Loucy (cell line): ENCODE measurements at regions not wholly inside any gene's neighbourhood (a gene's known extent, or its start where the extent isn't known, plus 50 kb on each side); places are given as distances from the start of the nearest gene placed in this dataset.

Experiments used
- H2AFZ ChIP-seq: fragments of 200-600 bp; sonication (generic); 2 replicates; pipeline ENCODE4 v1.6.0; 2016; ENCODE audit warnings: antibody characterized with exemption, mild to moderate bottlenecking, low read length, moderate library complexity
- H3F3A ChIP-seq: fragments of 200-600 bp; 2 replicates; pipeline ENCODE4 v1.6.0; 2016; ENCODE audit warnings: antibody characterized with exemption, low read depth, mild to moderate bottlenecking
- H3K27me3 ChIP-seq: fragments of 200-600 bp; sonication (generic); 2 replicates; pipeline ENCODE4 v1.6.1; 2014; ENCODE audit warnings: low read length, mild to moderate bottlenecking; ENCODE audit not compliant: insufficient read depth, poor library complexity, severe bottlenecking
- H3K36me3 ChIP-seq: fragments of 200-600 bp; sonication (generic); 2 replicates; pipeline ENCODE4 v1.6.1; 2016; ENCODE audit warnings: low read length; ENCODE audit not compliant: insufficient read depth
- H3K4me1 ChIP-seq: fragments of 200-600 bp; sonication (generic); 2 replicates; pipeline ENCODE4 v1.5.1; 2014; ENCODE audit warnings: low read length, mild to moderate bottlenecking; ENCODE audit not compliant: insufficient read depth, poor library complexity, severe bottlenecking
- H3K4me2 ChIP-seq: fragments of 200-600 bp; sonication (generic); 2 replicates; pipeline ENCODE4 v1.6.0; 2014; ENCODE audit warnings: antibody characterized with exemption, low read length, low read depth, mild to moderate bottlenecking; ENCODE audit not compliant: poor library complexity, severe bottlenecking
- H3K4me3 ChIP-seq: fragments of 200-600 bp; sonication (generic); 2 replicates; pipeline ENCODE4 v1.5.1; 2014; ENCODE audit warnings: low read length, mild to moderate bottlenecking, mixed read lengths; ENCODE audit not compliant: poor library complexity, severe bottlenecking
- H3K79me2 ChIP-seq: fragments of 200-600 bp; sonication (generic); 2 replicates; pipeline ENCODE4 v1.6.1; 2014; ENCODE audit warnings: low read length; ENCODE audit not compliant: insufficient read depth
- H3K9ac ChIP-seq: fragments of 200-600 bp; sonication (generic); 2 replicates; pipeline ENCODE4 v1.6.0; 2014; ENCODE audit warnings: mild to moderate bottlenecking, low read depth, low read length, moderate library complexity; ENCODE audit not compliant: poor library complexity, severe bottlenecking
- H3K9me2 ChIP-seq: fragments of 200-600 bp; sonication (generic); replicated peaks from 2 replicates; pipeline ENCODE4 v1.6.1; 2016; ENCODE audit warnings: low read depth, low read length, mixed read lengths
- H3K9me3 ChIP-seq: fragments of 200-600 bp; sonication (generic); 2 replicates; pipeline ENCODE4 v1.6.1; 2014; ENCODE audit warnings: mild to moderate bottlenecking, antibody characterized with exemption, low read length, low read depth; ENCODE audit not compliant: insufficient read depth
- H4K20me1 ChIP-seq: fragments of 200-600 bp; sonication (generic); 2 replicates; pipeline ENCODE4 v1.6.0; 2014; ENCODE audit warnings: antibody characterized with exemption, low read length, mild to moderate bottlenecking; ENCODE audit not compliant: insufficient read depth, poor library complexity, severe bottlenecking
- CTCF ChIP-seq: fragments of 200-600 bp; sonication (generic); conservative IDR thresholded peaks from 2 replicates; pipeline ENCODE4 v1.5.1; 2014; ENCODE audit warnings: mild to moderate bottlenecking, antibody characterized with exemption, low read length
- EZH2phosphoT487 ChIP-seq: fragments of 200-600 bp; IDR thresholded peaks from 2 replicates; pipeline ENCODE4 v1.6.1; 2018; ENCODE audit warnings: antibody characterized with exemption, mild to moderate bottlenecking, moderate library complexity, borderline replicate concordance

DNA sequence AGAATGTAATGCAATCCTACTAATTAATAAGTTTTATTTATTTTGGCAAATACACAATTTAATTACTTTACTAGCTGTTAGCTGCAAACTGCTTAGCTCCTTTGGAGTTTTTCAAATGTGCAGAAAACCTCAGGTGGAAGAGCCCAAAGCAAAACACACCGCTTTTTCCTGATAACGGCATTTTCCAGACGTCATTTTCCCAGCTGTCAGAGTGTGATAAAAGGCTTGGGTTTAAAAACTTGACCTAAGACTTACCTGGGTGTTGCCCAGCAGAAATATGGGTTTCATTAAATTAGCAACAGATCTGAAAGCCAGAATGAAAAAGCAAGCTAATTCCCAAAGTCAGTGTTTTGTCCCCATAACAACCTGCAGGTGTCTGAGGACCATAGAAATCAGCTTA is 204.0 kb upstream of the HMCN1 start:
- Histone ChIP-seq H3K79me2 (no peaks in the 10 kb centered on the region), H3K9me2 (no peaks in the 10 kb centered on the region), H3K36me3 (no peaks in the 10 kb centered on the region), H3K4me2 (no peak overlapping the region), H3K4me3 (no peak overlapping the region), H3F3A (no peaks in the 10 kb centered on the region), H3K4me1 (peaks cover 7% of the 10 kb centered on the region), H3K27me3 (no peaks in the 10 kb centered on the region), H4K20me1 (no peaks in the 10 kb centered on the region), H2AFZ (no peak overlapping the region), H3K9ac (no peak overlapping the region), H3K9me3 (no peaks in the 10 kb centered on the region)
- TF ChIP-seq CTCF (no peak), EZH2phosphoT487 (no peak)

GRCh38 chr1:185529673-185530072 is 204.5 kb upstream of the HMCN1 start:
- H2AFZ ChIP-seq, result no peak overlapping the region
- H3K4me1 ChIP-seq, result peaks cover 1% of the 10 kb centered on the region
- TF ChIP-seq CTCF, result no peak

DNA sequence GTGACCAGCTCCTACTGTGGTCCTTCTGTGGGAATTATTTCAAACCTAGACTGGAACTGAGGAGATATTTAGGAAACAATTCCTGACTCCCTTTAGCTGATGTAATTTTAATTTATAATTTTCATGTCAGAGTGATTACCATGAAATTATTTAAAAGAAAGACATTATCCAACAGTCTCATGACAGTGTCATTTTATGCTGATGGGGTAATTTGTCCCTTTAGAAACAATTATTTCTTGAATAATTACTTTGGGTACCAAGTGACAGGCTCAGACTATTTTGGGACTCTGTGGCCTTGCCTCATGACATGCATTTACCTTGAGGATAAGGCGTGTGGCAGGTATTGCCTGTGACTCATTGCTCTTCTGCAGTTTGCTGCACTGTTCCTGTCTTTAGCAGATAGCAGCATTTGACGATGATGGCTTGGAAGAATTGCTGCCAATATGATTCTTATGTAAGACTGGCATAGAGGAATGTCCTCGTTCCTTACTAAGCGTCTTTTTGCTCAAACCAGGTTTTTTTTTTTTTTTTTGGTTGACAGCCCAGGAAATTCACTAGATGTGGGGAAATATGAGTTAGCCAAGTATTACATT is 206.0 kb upstream of the HMCN1 start:
- no peaks in the 10 kb centered on the region for H3K9me3 ChIP-seq
- H2AFZ ChIP-seq, result no peak overlapping the region
- H3F3A ChIP-seq, result no peaks in the 10 kb centered on the region
- no peaks in the 10 kb centered on the region for H3K27me3 ChIP-seq
- H3K4me2 ChIP-seq, result no peak overlapping the region
- H3K9ac ChIP-seq, result no peak overlapping the region
- H4K20me1 ChIP-seq, result no peaks in the 10 kb centered on the region
- H3K36me3 ChIP-seq, result no peaks in the 10 kb centered on the region
- no peak for TF ChIP-seq EZH2phosphoT487
- TF ChIP-seq CTCF, result no peak
- no peaks in the 10 kb centered on the region for H3K4me1 ChIP-seq
- no peaks in the 10 kb centered on the region for H3K79me2 ChIP-seq
- H3K9me2 ChIP-seq, result no peaks in the 10 kb centered on the region
- no peak overlapping the region for H3K4me3 ChIP-seq

More at GRCh38 chr1:185529673-185530072, 204.5 kb upstream of the HMCN1 start:
- H3K79me2 ChIP-seq, result no peaks in the 10 kb centered on the region
- no peaks in the 10 kb centered on the region for H3K36me3 ChIP-seq
- no peaks in the 10 kb centered on the region for H3K27me3 ChIP-seq
- H3K4me3 ChIP-seq, result no peak overlapping the region
- H3K9me2 ChIP-seq, result no peaks in the 10 kb centered on the region
- no peak overlapping the region for H3K4me2 ChIP-seq
- H3K9me3 ChIP-seq, result no peaks in the 10 kb centered on the region
- no peak overlapping the region for H3K9ac ChIP-seq
- no peaks in the 10 kb centered on the region for H4K20me1 ChIP-seq
- no peaks in the 10 kb centered on the region for H3F3A ChIP-seq
